Mucosa of descending colon (tissue), 3 donors: ENCODE measurements at regions not wholly inside any gene's neighbourhood (a gene's known extent, or its start where the extent isn't known, plus 50 kb on each side); places are given as distances from the start of the nearest gene placed in this dataset.

Experiments
- ATAC-seq: fragments of 200-7000 bp; cut with Tn5 transposase; one replicate; pipeline ENCODE4 v1.9.1; 2020; ENCODE audit warnings: mild to moderate bottlenecking, moderate library complexity
- DNase-seq, 3 donors: peaks; one replicate each; pipeline ENCODE4 v3.0.0-alpha.2; 2020
- H3K36me3 ChIP-seq: fragments of 200-600 bp; one replicate; pipeline ENCODE4 v1.8.0; 2021; ENCODE audit warnings: low read depth, mild to moderate bottlenecking
- H3K4me1 ChIP-seq: fragments of 200-600 bp; one replicate; pipeline ENCODE4 v1.8.0; 2021; ENCODE audit warnings: low read depth, mild to moderate bottlenecking
- H3K4me3 ChIP-seq: fragments of 200-600 bp; one replicate; pipeline ENCODE4 v1.8.0; 2021; ENCODE audit warnings: mild to moderate bottlenecking
- H3K9me3 ChIP-seq: fragments of 200-600 bp; one replicate; pipeline ENCODE4 v1.8.0; 2021; ENCODE audit warnings: mild to moderate bottlenecking
- CTCF ChIP-seq: fragments of 200-600 bp; IDR thresholded peaks from one replicate; pipeline ENCODE4 v1.8.0; 2022; ENCODE audit warnings: antibody characterized with exemption, mild to moderate bottlenecking
- intact Hi-C, 2 donors: fragments of 100-400 bp; cut with DNase I in 1 of 2; cut with micrococcal nuclease in 1 of 2; formaldehyde crosslinking; loops; one replicate each; pipeline versions ENCODE4 v1.11.0 to v1.11.1; 2022; cut with DNase I, micrococcal nuclease
- donor health status: DM: no; HTN: no; CAD: no; lungs with moderate emphysema.
- donor health status: DM: no; HTN: no; CAD: no.
- donor health status: DM: no; HTN: yes; CAD: no.

GRCh38 chr12:24361877-24362580 lies 412.6 kb upstream of the SOX5 start:
- DNase-seq (no peak), ATAC-seq (no peak)
- H3K4me3 ChIP-seq, result no peak overlapping the region
- no peaks in the 10 kb centered on the region for H3K9me3 ChIP-seq
- no peaks in the 10 kb centered on the region for H3K36me3 ChIP-seq
- no peaks in the 10 kb centered on the region for H3K4me1 ChIP-seq
- TF ChIP-seq CTCF, result no peak
- intact Hi-C loops, result no loop called here

GRCh38 chr12:24360907-24361306 lies 411.4 kb upstream of the SOX5 start:
- ATAC-seq, result no peak
- Histone ChIP-seq H3K36me3 (no peaks in the 10 kb centered on the region), H3K9me3 (no peaks in the 10 kb centered on the region), H3K4me3 (no peak overlapping the region), H3K4me1 (no peaks in the 10 kb centered on the region)
- DNase-seq, result no peak
- intact Hi-C loops, result no loop called here
- no peak for TF ChIP-seq CTCF

GRCh38 chr12:24360461-24360860 lies 411.0 kb upstream of the SOX5 start:
- H3K36me3 ChIP-seq, result no peaks in the 10 kb centered on the region
- H3K9me3 ChIP-seq, result no peaks in the 10 kb centered on the region
- TF ChIP-seq CTCF, result no peak
- intact Hi-C loops, result no loop called here
- H3K4me3 ChIP-seq, result no peak overlapping the region
- no peaks in the 10 kb centered on the region for H3K4me1 ChIP-seq
- ATAC-seq (no peak), DNase-seq (no peak)

- H3K4me1 ChIP-seq, result no peaks in the 10 kb centered on the region
- no peaks in the 10 kb centered on the region for H3K9me3 ChIP-seq
- no peak for DNase-seq
- H3K4me3 ChIP-seq, result no peak overlapping the region
- intact Hi-C loops, result no loop called here
- TF ChIP-seq CTCF, result no peak
- ATAC-seq, result no peak
- no peaks in the 10 kb centered on the region for H3K36me3 ChIP-seq
Measured at GRCh38 chr12:24360057-24360456, 410.6 kb upstream of the SOX5 start.

DNA sequence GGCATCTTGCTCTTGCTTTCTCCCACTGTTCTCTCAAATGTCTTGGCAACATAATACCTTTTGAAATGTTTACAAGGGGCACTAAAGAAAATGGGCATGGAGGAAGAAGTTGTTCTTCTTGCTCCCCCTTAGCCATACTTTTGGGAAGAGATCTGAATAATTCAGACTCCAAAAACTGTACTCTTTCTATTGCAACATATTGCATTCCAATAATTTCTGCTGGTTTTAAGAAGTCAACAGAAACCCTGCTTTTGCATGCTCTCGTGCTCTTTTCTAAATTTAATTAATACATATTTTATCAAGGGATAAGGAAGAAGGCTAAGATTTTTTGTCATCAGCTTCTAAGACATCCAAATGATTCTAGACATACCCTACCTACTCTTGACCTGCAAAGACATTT lies 409.9 kb upstream of the SOX5 start:
- no peak overlapping the region for H3K4me3 ChIP-seq
- TF ChIP-seq CTCF, result no peak
- no peak for DNase-seq
- H3K4me1 ChIP-seq, result no peaks in the 10 kb centered on the region
- ATAC-seq, result no peak
- intact Hi-C loops, result no loop called here
- H3K36me3 ChIP-seq, result no peaks in the 10 kb centered on the region
- no peaks in the 10 kb centered on the region for H3K9me3 ChIP-seq

DNA sequence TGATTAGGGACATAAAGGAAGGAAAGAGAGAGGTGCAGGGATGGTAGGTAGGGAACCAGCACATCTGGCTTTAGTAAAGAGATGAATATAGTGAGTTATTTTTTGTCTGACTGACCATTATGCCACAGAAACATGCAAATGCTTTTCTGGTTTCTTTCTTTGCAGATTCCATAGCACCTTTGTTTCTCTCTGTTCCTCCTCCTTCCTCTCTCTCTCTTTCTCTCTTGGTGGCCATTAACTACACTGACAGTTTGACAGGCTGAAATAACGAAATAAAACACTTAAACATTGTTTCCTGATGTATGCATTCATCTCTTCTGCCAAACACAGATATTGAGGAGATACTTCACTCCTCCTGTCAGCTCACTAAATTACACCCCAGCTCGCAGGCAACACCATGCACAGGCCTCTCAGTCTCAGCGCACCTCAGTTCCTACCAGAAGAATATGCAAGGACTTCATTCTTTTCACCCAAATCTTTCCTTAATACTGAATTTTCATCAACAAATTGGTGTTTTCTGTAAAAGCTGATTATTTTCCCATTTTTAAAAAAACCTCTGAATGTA lies 406.9 kb upstream of the SOX5 start:
- H3K4me1 ChIP-seq, result no peaks in the 10 kb centered on the region
- ATAC-seq (no peak), DNase-seq (no peak)
- intact Hi-C loops, result no loop called here
- H3K36me3 ChIP-seq, result no peaks in the 10 kb centered on the region
- H3K9me3 ChIP-seq, result no peaks in the 10 kb centered on the region
- TF ChIP-seq CTCF, result no peak
- H3K4me3 ChIP-seq, result no peak overlapping the region
